Activated CD4-positive, alpha-beta T cell treated with anti-CD3 and anti-CD28 coated beads, Interleukin-2, Interleukin-6, amounts not matched to agents 100 ng/mL and 50 ng/mL, durations not matched to agents 16 hours and 8 hours (primary cell): ENCODE measurements at regions not wholly inside any gene's neighbourhood (a gene's known extent, or its start where the extent isn't known, plus 50 kb on each side); places are given as distances from the start of the nearest gene placed in this dataset.
A peak's percentile ranks its signal among the peaks of the same experiment; 100 is the strongest.
"Not testable (repeated sequence)": the region's sequence is repeated elsewhere in the genome, so short reads cannot be mapped to it uniquely, and the experiment has no call there.

Experiments used
- DNase-seq: peaks from one replicate; pipeline ENCODE4 v3.0.0-alpha.2; 2020

DNA sequence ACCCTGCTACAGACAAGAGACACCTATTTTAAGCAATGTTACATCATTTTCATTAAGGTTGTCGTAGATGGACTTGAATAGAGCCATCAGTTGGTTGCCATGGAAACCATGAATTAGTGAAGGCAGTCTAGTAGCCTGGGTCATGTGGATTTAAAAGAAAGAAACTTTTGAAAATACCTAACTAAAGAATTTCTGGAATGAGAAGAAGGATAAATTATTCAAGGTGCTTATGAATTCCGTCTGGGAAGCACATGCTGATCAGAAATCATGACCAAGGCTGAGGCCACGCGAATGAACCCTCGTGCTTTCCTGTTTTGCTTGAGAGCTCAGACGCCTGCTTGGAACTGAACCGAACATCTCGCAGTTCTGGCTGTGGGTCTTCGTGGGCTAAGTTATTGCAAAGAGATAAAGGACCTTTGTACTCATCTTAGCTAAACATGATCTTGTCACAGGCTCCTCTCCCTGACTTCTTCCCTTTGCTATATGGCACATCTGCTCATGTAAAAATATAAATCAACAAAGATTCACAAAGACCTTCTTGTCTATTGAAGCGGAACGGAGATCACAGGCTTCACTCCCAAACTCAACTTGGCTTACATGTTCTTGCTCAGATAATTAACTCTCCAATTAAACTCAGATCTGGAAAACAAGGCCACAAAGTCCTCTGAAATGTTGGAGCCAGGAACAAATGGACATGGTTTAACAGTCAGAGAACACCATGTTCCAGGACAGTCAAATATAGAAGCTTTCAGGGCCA lies 140.2 kb downstream of the NUFIP1 start:
- DNase-seq = no peak

- not testable (repeated sequence) for DNase-seq
These were observed 143.8 kb downstream of the NUFIP1 start for GRCh38 chr13:44845281-44846058.

- no peak for DNase-seq
These were observed 144.5 kb downstream of the NUFIP1 start for GRCh38 chr13:44844786-44845185.

DNA sequence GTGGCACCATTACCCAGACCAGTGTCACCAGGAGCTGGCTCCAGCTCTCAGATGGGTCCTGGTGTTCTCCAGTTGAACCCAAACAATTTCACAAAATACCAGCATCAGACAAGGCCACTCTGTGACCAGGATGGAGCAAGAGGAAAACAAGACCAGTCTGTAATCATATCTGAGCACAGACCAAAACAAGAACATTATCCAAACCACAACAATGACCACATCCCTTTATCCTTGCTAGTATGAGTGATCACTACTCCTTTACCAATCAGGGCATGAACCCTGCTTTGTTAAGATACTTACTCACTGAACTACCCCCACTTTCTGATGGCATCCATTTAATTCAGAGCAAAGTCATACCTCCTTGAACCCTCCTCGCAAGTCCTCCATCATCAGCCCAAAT lies 145.9 kb downstream of the NUFIP1 start:
- peak; percentile 9 for DNase-seq

DNA sequence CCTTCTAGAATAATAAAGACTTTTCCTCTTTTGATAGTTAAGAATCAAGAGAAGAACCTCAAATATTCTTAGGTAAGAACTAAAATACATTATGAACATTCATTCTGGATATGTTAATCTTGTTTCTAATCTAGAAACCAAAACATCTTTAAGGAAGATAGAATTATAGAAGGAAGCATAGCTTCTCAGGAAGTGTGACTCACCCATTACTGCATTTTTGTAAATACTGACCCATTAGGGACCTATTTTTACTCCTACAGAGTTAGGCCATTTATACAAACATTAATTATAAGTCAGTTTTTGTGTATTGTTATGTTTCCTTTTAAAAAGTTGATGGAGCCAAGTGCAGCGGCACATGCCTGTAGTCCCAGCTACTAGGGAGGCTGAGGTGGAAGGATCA lies 147.1 kb downstream of the NUFIP1 start:
- DNase-seq = no peak

GRCh38 chr13:44840131-44840530 lies 149.1 kb downstream of the NUFIP1 start:
- no peak for DNase-seq

- DNase-seq = no peak
These were observed 152.0 kb downstream of the NUFIP1 start for GRCh38 chr13:44837250-44837649.

DNA sequence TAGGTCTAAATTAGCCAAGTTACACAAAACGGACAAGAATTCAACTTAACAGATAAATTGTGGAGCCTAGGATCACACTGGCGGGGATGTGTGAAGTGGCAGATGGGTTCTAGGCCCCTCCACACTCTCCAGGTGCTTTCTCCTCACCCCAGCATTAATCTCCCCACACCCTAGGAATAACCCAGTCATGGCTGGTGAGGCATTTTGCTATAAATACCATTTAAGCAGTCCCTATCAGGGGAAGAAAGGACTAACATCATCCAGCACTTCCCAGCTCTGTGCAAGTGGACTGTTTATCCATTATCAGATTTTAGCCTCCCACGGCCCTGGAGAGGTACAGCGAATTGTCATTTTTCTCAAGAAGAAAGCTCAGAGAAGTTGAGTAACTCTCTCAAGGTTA lies 154.9 kb downstream of the NUFIP1 start:
- DNase-seq = no peak

GRCh38 chr13:44833626-44834025 lies 155.6 kb downstream of the NUFIP1 start:
- no peak for DNase-seq

- DNase-seq = no peak
These were observed 156.1 kb downstream of the NUFIP1 start for GRCh38 chr13:44833139-44833538.

- no peak for DNase-seq
These were observed 162.5 kb downstream of the NUFIP1 start for GRCh38 chr13:44826591-44827350.

GRCh38 chr13:44825953-44826352 lies 163.3 kb downstream of the NUFIP1 start:
- DNase-seq = no peak

DNA sequence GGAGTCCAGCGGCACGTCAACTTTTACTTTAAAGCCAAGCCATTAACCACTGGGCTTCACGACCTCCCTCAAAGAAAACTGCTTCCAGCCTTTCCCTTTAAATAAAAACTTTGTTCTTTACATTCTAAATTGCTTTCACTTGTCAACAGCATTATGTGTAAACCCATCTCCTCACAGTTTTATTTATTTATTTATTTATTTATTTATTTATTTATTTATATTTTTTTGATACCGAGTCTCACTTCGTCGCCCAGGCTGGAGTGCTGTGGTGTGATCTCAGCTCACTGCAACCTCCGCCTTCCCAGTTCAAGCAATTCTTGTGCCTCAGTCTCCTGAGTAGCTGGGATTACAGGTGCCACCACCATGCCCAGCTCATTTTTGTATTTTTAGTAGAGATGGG lies 165.7 kb downstream of the NUFIP1 start:
- DNase-seq = not testable (repeated sequence)

- no peak for DNase-seq
These were observed 167.0 kb downstream of the NUFIP1 start for GRCh38 chr13:44822291-44822690.

DNA sequence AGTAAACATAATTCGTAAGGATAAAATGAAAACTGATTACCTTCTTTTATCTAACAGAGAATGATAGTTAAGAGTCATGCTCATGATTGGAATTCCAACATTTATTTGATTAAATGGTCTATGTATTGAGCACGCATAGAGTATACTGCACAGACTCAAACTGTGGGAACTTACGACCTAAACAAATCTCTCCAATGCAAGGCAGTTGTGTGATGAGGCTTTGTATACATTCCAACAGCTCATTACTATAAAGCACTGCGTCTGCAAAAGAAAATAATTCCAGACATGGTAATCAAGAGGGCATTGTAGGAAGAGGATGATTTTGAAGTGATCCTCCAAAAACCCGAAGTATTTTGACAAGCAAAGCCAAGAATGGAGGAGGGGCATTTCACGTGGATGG lies 169.5 kb downstream of the NUFIP1 start:
- no peak for DNase-seq

DNA sequence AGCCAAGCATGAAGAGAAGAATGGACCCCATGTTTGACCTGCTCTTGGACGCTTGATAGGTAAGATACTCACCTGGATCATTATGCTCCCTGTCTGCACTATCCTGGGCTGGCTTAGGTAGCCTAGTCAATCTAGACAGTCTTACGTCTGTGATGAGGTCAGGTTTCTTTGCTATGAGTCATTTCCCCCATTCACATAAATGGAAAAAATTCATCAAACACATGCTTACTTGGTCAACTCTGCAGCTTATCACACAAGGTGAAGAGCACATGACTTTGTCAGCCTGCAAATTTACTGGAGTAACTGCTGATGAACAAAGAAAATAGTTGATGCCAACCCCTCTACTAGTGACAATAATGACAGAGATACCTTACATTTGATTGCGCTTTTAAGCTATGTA lies 170.0 kb downstream of the NUFIP1 start:
- peak; percentile 69 for DNase-seq

DNA sequence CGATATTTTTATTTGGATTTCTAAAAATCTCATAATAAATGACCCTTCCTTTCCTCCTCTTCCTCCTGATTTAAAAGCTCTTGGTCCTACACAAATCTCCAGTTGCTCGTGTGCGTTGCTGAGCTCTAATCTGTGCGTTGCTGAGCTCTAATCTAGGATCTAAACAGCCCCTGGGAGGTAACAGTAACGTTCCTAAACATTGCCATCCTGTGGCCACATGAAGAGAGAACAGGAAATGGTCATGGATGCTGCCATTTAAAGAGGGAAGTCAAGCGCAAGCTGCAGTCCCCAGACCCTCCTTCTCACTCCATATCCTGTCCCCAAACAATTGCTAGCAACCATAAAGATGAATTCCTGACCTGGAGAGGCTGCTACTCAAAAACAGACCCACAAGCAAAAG lies 170.8 kb downstream of the NUFIP1 start:
- DNase-seq = no peak

DNA sequence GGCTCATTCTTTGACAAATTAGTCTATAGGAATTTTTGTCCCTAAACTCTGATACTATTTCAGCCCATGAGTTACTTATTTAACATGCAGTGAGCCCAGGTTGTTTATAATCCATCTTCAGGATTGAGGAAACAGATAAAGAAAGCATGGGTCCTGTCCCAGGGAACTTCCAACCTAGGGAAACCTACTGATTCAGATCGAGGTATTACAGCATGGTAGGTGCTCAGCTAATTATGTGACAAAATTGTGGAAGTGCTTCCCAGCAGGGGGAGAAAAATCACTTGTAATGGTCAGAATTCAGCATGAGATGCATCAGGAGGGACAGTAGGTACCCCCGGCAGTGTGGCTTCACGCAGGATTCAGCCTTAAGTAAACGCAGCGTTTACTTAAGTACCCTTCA lies 171.3 kb downstream of the NUFIP1 start:
- no peak for DNase-seq

DNA sequence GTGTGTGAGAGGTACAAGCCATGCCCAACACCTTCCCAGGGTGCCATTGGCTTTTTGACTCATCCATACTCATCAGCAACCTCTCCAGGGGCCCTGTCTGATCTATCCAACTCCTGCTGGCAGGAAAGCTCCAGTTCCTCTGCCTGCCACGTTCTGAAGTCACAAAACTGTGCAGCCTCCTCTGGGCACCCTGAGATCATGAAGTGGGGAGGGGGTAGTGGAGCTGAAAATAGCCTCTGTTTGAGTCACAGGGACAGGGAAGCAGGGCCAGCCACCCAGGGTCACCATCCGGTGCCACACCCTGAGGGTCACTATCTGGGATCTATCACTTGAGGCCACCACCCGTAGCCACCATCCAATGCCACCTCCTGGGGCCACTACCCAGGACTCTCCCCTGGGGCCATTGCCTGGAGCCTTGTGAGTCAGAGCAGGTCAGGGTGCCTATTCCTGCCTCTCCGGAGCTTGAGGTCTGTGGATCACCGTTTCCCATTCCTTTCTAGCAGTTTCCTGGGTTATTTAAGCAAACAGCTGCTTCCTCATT lies 172.1 kb downstream of the NUFIP1 start:
- no peak for DNase-seq

DNA sequence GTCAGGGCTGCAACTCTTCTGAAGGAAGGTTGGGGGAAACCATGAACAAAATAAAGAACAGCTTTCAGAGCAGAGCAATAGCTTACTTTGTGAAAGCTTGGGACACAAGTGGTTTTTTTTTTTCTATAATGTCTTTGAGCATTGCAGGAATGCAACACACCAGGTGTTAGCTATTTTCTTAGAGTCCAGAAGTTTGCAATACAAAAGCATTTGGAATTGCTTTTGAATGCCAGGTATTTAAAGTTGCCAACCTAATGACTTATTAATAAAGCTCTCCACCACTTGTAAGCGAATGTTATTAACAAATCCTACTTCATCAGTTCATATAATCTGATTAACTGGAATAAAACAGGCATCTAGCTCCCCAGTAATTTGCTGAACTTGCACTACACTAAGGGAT lies 172.6 kb downstream of the NUFIP1 start:
- DNase-seq = no peak

GRCh38 chr13:44815623-44816022 lies 173.6 kb downstream of the NUFIP1 start:
- DNase-seq = peak; percentile 70

GRCh38 chr13:44814836-44815235 lies 174.4 kb downstream of the NUFIP1 start:
- no peak for DNase-seq

- DNase-seq = no peak
These were observed 175.1 kb downstream of the NUFIP1 start for GRCh38 chr13:44814161-44814560.
